Mucosa of gallbladder (tissue), 1 donor: ENCODE measurements at regions not wholly inside any gene's neighbourhood (a gene's known extent, or its start where the extent isn't known, plus 50 kb on each side); places are given as distances from the start of the nearest gene placed in this dataset.
"Not testable (repeated sequence)": the region's sequence is repeated elsewhere in the genome, so short reads cannot be mapped to it uniquely, and the experiment has no call there.

Experiments used
- DNase-seq: peaks from one replicate; pipeline ENCODE4 v3.0.0-alpha.2; 2020; ENCODE audit warnings: low spot score
- donor health status: DM: no; HTN: no; CAD: no.

- DNase-seq = not testable (repeated sequence)
Measured at GRCh38 chr7:113303388-113303787, 185.0 kb upstream of the SMIM30 start.

GRCh38 chr7:113301983-113302382, 183.6 kb upstream of the SMIM30 start:
- DNase-seq = no peak

- no peak for DNase-seq
Measured at GRCh38 chr7:113301141-113301540, 182.8 kb upstream of the SMIM30 start.

- no peak for DNase-seq
Measured at GRCh38 chr7:113299748-113300147, 181.4 kb upstream of the SMIM30 start.

GRCh38 chr7:113298501-113298900, 180.1 kb upstream of the SMIM30 start:
- no peak for DNase-seq

- DNase-seq = no peak
Measured at GRCh38 chr7:113294750-113295149, 176.4 kb upstream of the SMIM30 start.

- DNase-seq = no peak
Measured at GRCh38 chr7:113292105-113292504, 173.8 kb upstream of the SMIM30 start.

- DNase-seq = no peak
Measured at GRCh38 chr7:113291058-113291457, 172.7 kb upstream of the SMIM30 start.

GRCh38 chr7:113289140-113289740, 170.9 kb upstream of the SMIM30 start:
- no peak for DNase-seq

- DNase-seq = no peak
Measured at GRCh38 chr7:113285411-113285810, 167.1 kb upstream of the SMIM30 start.

GRCh38 chr7:113283861-113284260, 165.5 kb upstream of the SMIM30 start:
- DNase-seq = no peak

GRCh38 chr7:113282875-113283274, 164.5 kb upstream of the SMIM30 start:
- no peak for DNase-seq

GRCh38 chr7:113281223-113281622, 162.9 kb upstream of the SMIM30 start:
- DNase-seq = no peak

- no peak for DNase-seq
Measured at GRCh38 chr7:113279256-113279655, 160.9 kb upstream of the SMIM30 start.

- no peak for DNase-seq
Measured at GRCh38 chr7:113270790-113271189, 152.4 kb upstream of the SMIM30 start.

GRCh38 chr7:113269592-113269991, 151.2 kb upstream of the SMIM30 start:
- not testable (repeated sequence) for DNase-seq

GRCh38 chr7:113268757-113269156, 150.4 kb upstream of the SMIM30 start:
- DNase-seq = no peak

GRCh38 chr7:113267885-113268284, 149.5 kb upstream of the SMIM30 start:
- DNase-seq = no peak

- DNase-seq = no peak
Measured at GRCh38 chr7:113267271-113267670, 148.9 kb upstream of the SMIM30 start.

GRCh38 chr7:113263749-113264148, 145.4 kb upstream of the SMIM30 start:
- DNase-seq = no peak

- DNase-seq = not testable (repeated sequence)
Measured at GRCh38 chr7:113263215-113263742, 144.9 kb upstream of the SMIM30 start.

- DNase-seq = no peak
Measured at GRCh38 chr7:113256883-113257531, 138.7 kb upstream of the SMIM30 start.

- no peak for DNase-seq
Measured at GRCh38 chr7:113247198-113247597, 128.8 kb upstream of the SMIM30 start.

- no peak for DNase-seq
Measured at GRCh38 chr7:113246738-113247137, 128.4 kb upstream of the SMIM30 start.
